Myocyte (in vitro differentiated cells): ENCODE measurements at regions not wholly inside any gene's neighbourhood (a gene's known extent, or its start where the extent isn't known, plus 50 kb on each side); places are given as distances from the start of the nearest gene placed in this dataset.
"Not testable (repeated sequence)": the region's sequence is repeated elsewhere in the genome, so short reads cannot be mapped to it uniquely, and the experiment has no call there.

Experiments
- DNase-seq: peaks from one replicate; pipeline ENCODE4 v3.0.0-alpha.2; 2012; ENCODE audit warnings: low read depth

GRCh38 chr5:104015765-104016164, 453.2 kb upstream of the NUDT12 start:
- no peak for DNase-seq

GRCh38 chr5:104002783-104003182, 440.2 kb upstream of the NUDT12 start:
- DNase-seq, result not testable (repeated sequence)

GRCh38 chr5:104001136-104001535, 438.5 kb upstream of the NUDT12 start:
- DNase-seq, result no peak

- DNase-seq, result no peak
Measured at GRCh38 chr5:103993031-103993430, 430.4 kb upstream of the NUDT12 start.

- no peak for DNase-seq
Measured at GRCh38 chr5:103990064-103990463, 427.5 kb upstream of the NUDT12 start.

GRCh38 chr5:103981592-103981991, 419.0 kb upstream of the NUDT12 start:
- DNase-seq, result no peak

GRCh38 chr5:103973669-103974068, 411.1 kb upstream of the NUDT12 start:
- DNase-seq, result no peak

- DNase-seq, result not testable (repeated sequence)
Measured at GRCh38 chr5:103966295-103966694, 403.7 kb upstream of the NUDT12 start.

GRCh38 chr5:103962023-103962422, 399.4 kb upstream of the NUDT12 start:
- no peak for DNase-seq

- DNase-seq, result no peak
Measured at GRCh38 chr5:103953601-103954382, 391.2 kb upstream of the NUDT12 start.

GRCh38 chr5:103951776-103952175, 389.2 kb upstream of the NUDT12 start:
- DNase-seq, result no peak

- no peak for DNase-seq
Measured at GRCh38 chr5:103943230-103943629, 380.6 kb upstream of the NUDT12 start.

GRCh38 chr5:103942587-103943186, 380.1 kb upstream of the NUDT12 start:
- peak; percentile 22 for DNase-seq

GRCh38 chr5:103941596-103941995, 379.0 kb upstream of the NUDT12 start:
- DNase-seq, result no peak

- DNase-seq, result peak; percentile 48
Measured at GRCh38 chr5:103938146-103938695, 375.6 kb upstream of the NUDT12 start.

- DNase-seq, result no peak
Measured at GRCh38 chr5:103929338-103930013, 366.9 kb upstream of the NUDT12 start.

GRCh38 chr5:103927739-103928138, 365.1 kb upstream of the NUDT12 start:
- DNase-seq, result no peak

- DNase-seq, result peak; percentile 60
Measured at GRCh38 chr5:103923616-103924168, 361.1 kb upstream of the NUDT12 start.

GRCh38 chr5:103919506-103919905, 356.9 kb upstream of the NUDT12 start:
- no peak for DNase-seq

- DNase-seq, result peak; percentile 33
Measured at GRCh38 chr5:103918668-103919367, 356.2 kb upstream of the NUDT12 start.

GRCh38 chr5:103915081-103915480, 352.5 kb upstream of the NUDT12 start:
- DNase-seq, result no peak
